HL-60 (cell line): ENCODE measurements at regions not wholly inside any gene's neighbourhood (a gene's known extent, or its start where the extent isn't known, plus 50 kb on each side); places are given as distances from the start of the nearest gene placed in this dataset.

Source experiments
- DNase-seq, 2 experiments: peaks; one replicate each; pipeline ENCODE4 v3.0.0-alpha.2; 2010 to 2020; ENCODE audit warnings: low read depth in 1 of 2, low spot score in 1 of 2
- H3K27ac ChIP-seq: fragments of 250-450 bp; sonication (Bioruptor Pico); replicated peaks from 2 replicates; pipeline ENCODE4 v1.5.1; 2020; ENCODE audit warnings: mild to moderate bottlenecking, moderate library complexity
- H3K27me3 ChIP-seq: fragments of 250-450 bp; sonication (Bioruptor Pico); 2 replicates; pipeline ENCODE4 v1.5.1; 2021; ENCODE audit warnings: mild to moderate bottlenecking, moderate library complexity; ENCODE audit not compliant: insufficient read depth, poor library complexity, severe bottlenecking
- H3K4me3 ChIP-seq: replicated peaks from 2 replicates; pipeline ENCODE4 v1.5.1; 2011; ENCODE audit warnings: mild to moderate bottlenecking, control low read depth, low read length; ENCODE audit not compliant: insufficient read depth
- CTCF ChIP-seq: IDR thresholded peaks from one replicate; pipeline ENCODE4 v1.5.1; 2011; ENCODE audit warnings: low read length, control low read depth, inconsistent platforms; ENCODE audit not compliant: insufficient read depth
- GABPA ChIP-seq: IDR thresholded peaks from 2 replicates; pipeline ENCODE4 v1.6.1; 2012; ENCODE audit warnings: low read depth
- POLR2AphosphoS5 ChIP-seq: IDR thresholded peaks from 2 replicates; pipeline ENCODE4 v1.6.1; 2012; ENCODE audit warnings: low read depth
- REST ChIP-seq: IDR thresholded peaks from 2 replicates; pipeline ENCODE4 v1.6.1; 2012; ENCODE audit warnings: low read depth; ENCODE audit not compliant: insufficient replicate concordance
- SPI1 ChIP-seq: IDR thresholded peaks from 2 replicates; pipeline ENCODE4 v1.6.1; 2012; ENCODE audit warnings: low read depth, mild to moderate bottlenecking, borderline replicate concordance

- TF ChIP-seq SPI1 = no peak
- Histone ChIP-seq H3K27me3 (no peaks in the 10 kb centered on the region), H3K27ac (no peak overlapping the region), H3K4me3 (no peak overlapping the region)
- no peak for DNase-seq
Observed at GRCh38 chr2:198587741-198588140, 783.3 kb downstream of the PLCL1 start.

- no peak for DNase-seq
- no peaks in the 10 kb centered on the region for H3K27me3 ChIP-seq
- H3K27ac ChIP-seq = no peak overlapping the region
- TF ChIP-seq REST (no peak), CTCF (no peak), POLR2AphosphoS5 (no peak), SPI1 (no peak), GABPA (no peak)
- no peak overlapping the region for H3K4me3 ChIP-seq
Observed at GRCh38 chr2:198587240-198587639, 782.8 kb downstream of the PLCL1 start.

- TF ChIP-seq GABPA = no peak
- TF ChIP-seq REST = no peak
- TF ChIP-seq CTCF = no peak
- TF ChIP-seq POLR2AphosphoS5 = no peak
- no peak for TF ChIP-seq SPI1
- Histone ChIP-seq H3K27ac (no peak overlapping the region), H3K4me3 (no peak overlapping the region), H3K27me3 (no peaks in the 10 kb centered on the region)
- no peak for DNase-seq
Observed at GRCh38 chr2:198571393-198571792, 767.0 kb downstream of the PLCL1 start.

GRCh38 chr2:198558176-198558575 is 753.8 kb downstream of the PLCL1 start:
- DNase-seq = no peak
- Histone ChIP-seq H3K27me3 (no peaks in the 10 kb centered on the region), H3K4me3 (no peak overlapping the region), H3K27ac (no peak overlapping the region)
- TF ChIP-seq SPI1 (no peak), REST (no peak), CTCF (no peak), GABPA (no peak), POLR2AphosphoS5 (no peak)
